Calu3 (cell line): ENCODE measurements at regions not wholly inside any gene's neighbourhood (a gene's known extent, or its start where the extent isn't known, plus 50 kb on each side); places are given as distances from the start of the nearest gene placed in this dataset.
"Not testable (repeated sequence)": the region's sequence is repeated elsewhere in the genome, so short reads cannot be mapped to it uniquely, and the experiment has no call there.

Experiments
- BruUV-seq: library from RNA; stranded (reverse); fragments of 400-500 nt; replicated peaks from 2 replicates; lab custom pipeline; 2021; lab: Mats Ljungman, UMichigan
- CTCF ChIA-PET: fragments of 300-600 bp; sonication (Branson Sonifier 250); formaldehyde crosslinking; loops from one replicate; lab custom pipeline; 2022; ENCODE audit warnings: antibody characterized with exemption; lab: Charles Lee
- DNase-seq: peaks from one replicate; pipeline ENCODE4 v3.0.0; 2022
- H3K27ac Mint-ChIP-seq: one replicate; pipeline ENCODE4 v1.8.0; 2022; ENCODE audit warnings: mixed read lengths; ENCODE audit not compliant: unreplicated experiment
- H3K27me3 Mint-ChIP-seq: one replicate; pipeline ENCODE4 v1.8.0; 2022; ENCODE audit warnings: mixed read lengths; ENCODE audit not compliant: unreplicated experiment
- H3K36me3 Mint-ChIP-seq: one replicate; pipeline ENCODE4 v1.8.0; 2022; ENCODE audit warnings: mild to moderate bottlenecking, moderate library complexity, mixed read lengths; ENCODE audit not compliant: insufficient read depth, unreplicated experiment
- H3K4me1 Mint-ChIP-seq: one replicate; pipeline ENCODE4 v1.8.0; 2022; ENCODE audit warnings: mild to moderate bottlenecking, low read depth, mixed read lengths; ENCODE audit not compliant: unreplicated experiment
- H3K4me3 Mint-ChIP-seq: one replicate; pipeline ENCODE4 v1.8.0; 2022; ENCODE audit warnings: mild to moderate bottlenecking, low read depth, moderate library complexity, mixed read lengths; ENCODE audit not compliant: unreplicated experiment
- H3K9me3 Mint-ChIP-seq: one replicate; pipeline ENCODE4 v1.8.0; 2022; ENCODE audit warnings: low read depth, mixed read lengths; ENCODE audit not compliant: unreplicated experiment
- intact Hi-C: fragments of 100-400 bp; cut with micrococcal nuclease; formaldehyde crosslinking; loops from one replicate; pipeline ENCODE4 v1.10.0; 2022; ENCODE audit not compliant: unreplicated experiment
- TF ChIP-seq, protein P1 (sequence below): fragments of 200-600 bp; IDR thresholded peaks from one replicate; pipeline ENCODE4 v1.8.0; 2022; ENCODE audit warnings: antibody characterized with exemption; ENCODE audit not compliant: unreplicated experiment

DNA sequence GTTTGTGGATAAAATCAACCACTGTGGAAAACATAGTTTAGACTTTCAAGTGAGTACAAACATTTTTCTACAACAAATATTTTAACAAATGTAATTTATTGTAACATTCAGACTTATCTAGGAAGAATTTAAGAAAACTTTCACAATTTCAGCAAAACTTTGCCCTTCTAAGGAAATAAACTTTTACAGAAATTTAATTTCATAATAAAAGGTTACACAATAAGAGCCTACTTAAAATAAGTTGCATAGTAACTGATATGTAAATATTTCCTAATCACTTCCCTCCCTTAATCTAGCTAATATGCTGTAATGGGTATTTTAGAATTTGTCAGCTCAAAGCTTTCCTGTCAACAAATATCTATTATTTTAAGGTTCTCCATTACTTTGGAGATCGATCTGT, 1899.9 kb downstream of the MAT2B start:
- TF ChIP-seq, protein P1, sequence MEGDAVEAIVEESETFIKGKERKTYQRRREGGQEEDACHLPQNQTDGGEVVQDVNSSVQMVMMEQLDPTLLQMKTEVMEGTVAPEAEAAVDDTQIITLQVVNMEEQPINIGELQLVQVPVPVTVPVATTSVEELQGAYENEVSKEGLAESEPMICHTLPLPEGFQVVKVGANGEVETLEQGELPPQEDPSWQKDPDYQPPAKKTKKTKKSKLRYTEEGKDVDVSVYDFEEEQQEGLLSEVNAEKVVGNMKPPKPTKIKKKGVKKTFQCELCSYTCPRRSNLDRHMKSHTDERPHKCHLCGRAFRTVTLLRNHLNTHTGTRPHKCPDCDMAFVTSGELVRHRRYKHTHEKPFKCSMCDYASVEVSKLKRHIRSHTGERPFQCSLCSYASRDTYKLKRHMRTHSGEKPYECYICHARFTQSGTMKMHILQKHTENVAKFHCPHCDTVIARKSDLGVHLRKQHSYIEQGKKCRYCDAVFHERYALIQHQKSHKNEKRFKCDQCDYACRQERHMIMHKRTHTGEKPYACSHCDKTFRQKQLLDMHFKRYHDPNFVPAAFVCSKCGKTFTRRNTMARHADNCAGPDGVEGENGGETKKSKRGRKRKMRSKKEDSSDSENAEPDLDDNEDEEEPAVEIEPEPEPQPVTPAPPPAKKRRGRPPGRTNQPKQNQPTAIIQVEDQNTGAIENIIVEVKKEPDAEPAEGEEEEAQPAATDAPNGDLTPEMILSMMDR, result no peak
- no TSS peak for BruUV-seq
- no peaks in the 10 kb centered on the region for H3K4me1 Mint-ChIP-seq
- no peak for DNase-seq
- peaks cover 13% of the 10 kb centered on the region for H3K9me3 Mint-ChIP-seq
- no peaks in the 10 kb centered on the region for H3K36me3 Mint-ChIP-seq
- intact Hi-C loops, result no loop called here
- H3K27ac Mint-ChIP-seq, result no peak overlapping the region
- H3K27me3 Mint-ChIP-seq, result no peaks in the 10 kb centered on the region
- no peak overlapping the region for H3K4me3 Mint-ChIP-seq
- CTCF ChIA-PET, result no interaction called here

DNA sequence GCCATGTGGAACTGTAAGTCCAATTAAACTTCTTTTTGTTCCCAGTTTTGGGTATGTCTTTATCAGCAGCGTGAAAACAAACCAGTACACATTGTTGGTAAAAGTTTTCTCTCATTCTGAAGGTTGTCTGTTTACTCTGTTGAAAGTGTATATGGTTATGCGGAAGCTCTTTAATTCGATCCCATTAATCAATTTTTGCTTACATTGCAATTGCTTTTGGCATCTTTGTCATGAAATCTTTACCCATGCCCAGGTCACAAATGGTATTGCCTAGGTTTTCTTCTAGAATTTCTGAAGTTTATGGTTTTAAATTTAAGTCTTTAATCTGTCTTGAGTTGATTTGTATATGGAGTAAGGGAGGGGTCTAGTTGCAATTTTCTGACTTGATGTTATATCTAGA, 1901.9 kb downstream of the MAT2B start:
- Mint-ChIP-seq H3K27ac (no peak overlapping the region), H3K9me3 (peaks cover 13% of the 10 kb centered on the region), H3K4me1 (no peaks in the 10 kb centered on the region), H3K4me3 (no peak overlapping the region), H3K27me3 (no peaks in the 10 kb centered on the region), H3K36me3 (no peaks in the 10 kb centered on the region)
- no TSS peak for BruUV-seq
- TF ChIP-seq, protein P1, result no peak
- CTCF ChIA-PET, result no interaction called here
- DNase-seq, result no peak
- intact Hi-C loops, result no loop called here

DNA sequence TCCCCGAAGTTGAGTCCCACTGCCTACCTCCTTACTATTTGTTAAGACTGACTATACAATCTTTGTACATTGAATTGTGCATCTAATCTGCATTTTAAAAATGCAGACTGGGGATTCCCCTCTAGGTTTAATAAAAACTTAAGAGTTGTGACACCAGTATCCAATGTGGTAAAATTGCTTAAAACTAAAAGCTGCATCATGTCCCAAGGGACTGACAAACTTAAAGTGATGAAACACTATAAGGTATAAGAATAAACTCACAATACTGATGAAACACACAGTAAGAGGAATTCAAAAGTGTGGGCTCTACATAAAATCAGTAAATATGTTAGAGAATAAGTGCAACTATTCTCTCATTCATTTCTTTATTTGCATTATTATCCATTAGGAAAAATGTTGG, 1905.1 kb downstream of the MAT2B start:
- Mint-ChIP-seq H3K4me1 (no peaks in the 10 kb centered on the region), H3K4me3 (no peak overlapping the region), H3K27ac (no peak overlapping the region), H3K36me3 (no peaks in the 10 kb centered on the region), H3K27me3 (no peaks in the 10 kb centered on the region), H3K9me3 (peaks cover 17% of the 10 kb centered on the region)
- no peak for DNase-seq
- CTCF ChIA-PET, result no interaction called here
- no TSS peak for BruUV-seq
- intact Hi-C loops, result loop anchor here (1.0 kb wide), 1 partner anchor 13 kb away; no protein-coding TSS in a partner anchor
- TF ChIP-seq, protein P1, result no peak

DNA sequence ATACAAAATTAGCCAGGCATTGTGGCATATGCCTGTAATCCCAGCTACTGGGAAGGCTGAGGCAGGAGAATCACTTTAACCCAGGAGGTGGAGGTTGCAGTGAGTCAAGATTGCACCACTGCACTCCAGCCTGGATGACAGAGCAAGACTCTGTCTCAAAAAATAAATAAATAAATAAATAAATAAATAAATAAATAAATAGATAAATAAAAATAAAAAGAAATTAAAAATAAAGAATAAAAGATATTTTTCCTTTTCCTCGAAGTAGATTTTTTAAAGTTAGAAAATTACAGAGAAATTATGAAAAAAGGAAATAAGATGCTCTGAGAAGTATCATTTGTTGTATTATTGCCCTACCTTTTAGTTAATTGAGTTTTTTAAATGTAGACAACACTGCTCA, 1906.1 kb downstream of the MAT2B start:
- DNase-seq, H3K27ac Mint-ChIP-seq, H3K4me1 Mint-ChIP-seq, CTCF ChIA-PET, intact Hi-C loops, BruUV-seq, H3K27me3 Mint-ChIP-seq, H3K4me3 Mint-ChIP-seq, H3K36me3 Mint-ChIP-seq: not testable (repeated sequence)
- peaks cover 16% of the 10 kb centered on the region for H3K9me3 Mint-ChIP-seq

- CTCF ChIA-PET, result interaction anchor here (0.5 kb wide), 1 partner anchor 163 kb away, joined by 3 read pairs; no protein-coding TSS in a partner anchor
- TF ChIP-seq, protein P1, result no peak
- no peaks in the 10 kb centered on the region for H3K27me3 Mint-ChIP-seq
- no TSS peak for BruUV-seq
- intact Hi-C loops, result no loop called here
- DNase-seq, result no peak
- H3K9me3 Mint-ChIP-seq, result peaks cover 10% of the 10 kb centered on the region
- H3K27ac Mint-ChIP-seq, result no peak overlapping the region
- H3K36me3 Mint-ChIP-seq, result no peaks in the 10 kb centered on the region
- no peaks in the 10 kb centered on the region for H3K4me1 Mint-ChIP-seq
- no peak overlapping the region for H3K4me3 Mint-ChIP-seq
These were observed 1915.1 kb downstream of the MAT2B start for GRCh38 chr5:165420493-165420892.
